ENCODE measurements at regions not wholly inside any gene's neighbourhood (a gene's known extent, or its start where the extent isn't known, plus 50 kb on each side); places are given as distances from the start of the nearest gene placed in this dataset.
"Not testable (repeated sequence)": the region's sequence is repeated elsewhere in the genome, so short reads cannot be mapped to it uniquely, and the experiment has no call there.

GRCh38 chr16:9670033-9670432 is 512.2 kb downstream of the GRIN2A start:
- Mint-ChIP-seq H3K9me3 (no peaks in the 10 kb centered on the region), H3K27me3 (ENCODE audit: low read depth) (peaks cover 10% of the 10 kb centered on the region), H3K4me1 (peaks cover 5% of the 10 kb centered on the region), H3K36me3 (ENCODE audit: low read depth) (no peaks in the 10 kb centered on the region), H3K4me3 (no peak overlapping the region), H3K27ac (no peak overlapping the region)
- no peak for TF ChIP-seq CTCF (IDR thresholded peaks at IDR 0.05; ENCODE audit: unreplicated experiment in 3 of 3)

GRCh38 chr16:9670616-9671015 is 511.6 kb downstream of the GRIN2A start:
- peaks cover 13% of the 10 kb centered on the region for H3K27me3 Mint-ChIP-seq (ENCODE audit: low read depth)
- H3K27ac Mint-ChIP-seq; H3K9me3 Mint-ChIP-seq; H3K4me3 Mint-ChIP-seq; H3K4me1 Mint-ChIP-seq; H3K36me3 Mint-ChIP-seq (ENCODE audit: low read depth): not testable (repeated sequence)

- H3K27me3 Mint-ChIP-seq (ENCODE audit: low read depth): peaks cover 31% of the 10 kb centered on the region
- not testable (repeated sequence) for H3K4me1 Mint-ChIP-seq; H3K4me3 Mint-ChIP-seq; H3K36me3 Mint-ChIP-seq (ENCODE audit: low read depth); H3K9me3 Mint-ChIP-seq; H3K27ac Mint-ChIP-seq
Measured at GRCh38 chr16:9676560-9677300, 505.5 kb downstream of the GRIN2A start.

GRCh38 chr16:9677301-9677653 is 505.0 kb downstream of the GRIN2A start:
- Mint-ChIP-seq H3K9me3 (no peaks in the 10 kb centered on the region), H3K4me1 (peaks cover 7% of the 10 kb centered on the region), H3K27ac (no peak overlapping the region), H3K27me3 (ENCODE audit: low read depth) (peaks cover 32% of the 10 kb centered on the region), H3K36me3 (ENCODE audit: low read depth) (no peaks in the 10 kb centered on the region), H3K4me3 (no peak overlapping the region)
- TF ChIP-seq CTCF (IDR thresholded peaks at IDR 0.05; ENCODE audit: unreplicated experiment in 3 of 3): no peak

- no peak for TF ChIP-seq CTCF (IDR thresholded peaks at IDR 0.05; ENCODE audit: unreplicated experiment in 3 of 3)
- H3K27me3 Mint-ChIP-seq (ENCODE audit: low read depth): peaks cover 32% of the 10 kb centered on the region
- no peak overlapping the region for H3K4me3 Mint-ChIP-seq
- peaks cover 9% of the 10 kb centered on the region for H3K36me3 Mint-ChIP-seq (ENCODE audit: low read depth)
- peak overlapping the region in 1 of 3 experiments; percentile 2 for H3K27ac Mint-ChIP-seq
- peaks cover 7% of the 10 kb centered on the region for H3K4me1 Mint-ChIP-seq
- peaks cover 12% of the 10 kb centered on the region for H3K9me3 Mint-ChIP-seq
Measured at GRCh38 chr16:9679213-9679767, 502.9 kb downstream of the GRIN2A start.

- Mint-ChIP-seq H3K27ac (no peak overlapping the region), H3K36me3 (ENCODE audit: low read depth) (peaks cover 9% of the 10 kb centered on the region), H3K4me3 (no peak overlapping the region), H3K27me3 (ENCODE audit: low read depth) (peaks cover 32% of the 10 kb centered on the region), H3K9me3 (peaks cover 12% of the 10 kb centered on the region), H3K4me1 (peaks cover 7% of the 10 kb centered on the region)
- no peak for TF ChIP-seq CTCF (IDR thresholded peaks at IDR 0.05; ENCODE audit: unreplicated experiment in 3 of 3)
Measured at GRCh38 chr16:9680019-9680655, 502.1 kb downstream of the GRIN2A start.

- Mint-ChIP-seq H3K4me3 (no peak overlapping the region), H3K27me3 (ENCODE audit: low read depth) (peaks cover 26% of the 10 kb centered on the region), H3K36me3 (ENCODE audit: low read depth) (peaks cover 9% of the 10 kb centered on the region), H3K27ac (no peak overlapping the region), H3K9me3 (peaks cover 12% of the 10 kb centered on the region), H3K4me1 (peaks cover 7% of the 10 kb centered on the region)
- TF ChIP-seq CTCF (IDR thresholded peaks at IDR 0.05; ENCODE audit: unreplicated experiment in 3 of 3): no peak
Measured at GRCh38 chr16:9680968-9681367, 501.3 kb downstream of the GRIN2A start.
